HG03342 (cell line): ENCODE measurements at regions not wholly inside any gene's neighbourhood (a gene's known extent, or its start where the extent isn't known, plus 50 kb on each side); places are given as distances from the start of the nearest gene placed in this dataset.

Experiments used
- ATAC-seq: cut with Tn5 transposase; IDR thresholded peaks from one replicate; pipeline ENCODE4 v1.9.1; 2021; ENCODE audit warnings: mild to moderate bottlenecking, moderate library complexity; ENCODE audit not compliant: unreplicated experiment

DNA sequence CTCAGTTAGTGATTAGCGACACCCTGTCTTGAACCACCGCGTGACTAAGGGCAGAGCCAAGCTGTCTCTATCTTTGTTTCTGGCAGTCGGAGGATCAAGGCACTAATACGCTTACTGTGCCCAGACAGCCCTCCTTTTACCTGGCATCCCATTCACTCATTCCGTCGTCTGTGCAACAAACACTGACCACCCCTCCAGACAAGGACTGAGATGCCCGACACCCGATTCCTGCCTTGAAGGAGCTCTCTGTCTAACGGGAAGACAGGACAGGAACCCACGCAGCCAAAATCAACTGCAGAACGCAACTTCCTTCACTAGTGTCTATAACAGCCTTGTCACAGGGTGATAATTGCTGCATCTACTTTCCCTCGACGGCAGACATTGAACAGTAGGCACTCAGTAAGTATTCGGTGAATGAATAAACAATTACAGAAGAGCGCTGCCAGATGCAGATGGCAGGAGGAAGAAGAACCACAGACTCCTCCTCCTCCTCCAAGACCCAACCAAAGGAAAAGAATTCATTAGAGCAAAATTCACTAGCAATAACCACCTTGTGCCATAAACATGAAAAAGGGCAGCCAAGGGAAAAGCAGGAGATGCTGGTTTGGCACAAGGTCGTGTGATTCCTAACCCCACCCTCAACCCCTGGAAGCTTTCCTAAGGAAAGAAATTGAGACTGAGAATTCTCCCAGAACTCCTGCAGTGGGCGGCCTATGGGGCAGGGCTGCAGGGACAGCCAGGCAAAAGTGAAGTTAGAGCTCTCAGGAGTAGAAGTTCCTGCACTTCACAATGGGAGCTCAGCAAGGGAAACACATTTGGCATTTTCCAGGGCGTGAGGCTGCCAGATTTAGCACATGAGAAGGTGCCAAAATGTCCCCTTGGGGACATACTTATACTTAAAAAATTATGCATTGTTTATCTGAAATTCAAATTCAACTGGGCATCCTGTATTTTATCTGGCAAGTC, 186.6 kb upstream of the DIO3 start:
- ATAC-seq = no peak

GRCh38 chr14:101377069-101377468, 184.2 kb upstream of the DIO3 start:
- ATAC-seq = no peak

- no peak for ATAC-seq
Observed at GRCh38 chr14:101379842-101380241, 181.5 kb upstream of the DIO3 start.

- ATAC-seq = no peak
Observed at GRCh38 chr14:101380512-101380911, 180.8 kb upstream of the DIO3 start.

DNA sequence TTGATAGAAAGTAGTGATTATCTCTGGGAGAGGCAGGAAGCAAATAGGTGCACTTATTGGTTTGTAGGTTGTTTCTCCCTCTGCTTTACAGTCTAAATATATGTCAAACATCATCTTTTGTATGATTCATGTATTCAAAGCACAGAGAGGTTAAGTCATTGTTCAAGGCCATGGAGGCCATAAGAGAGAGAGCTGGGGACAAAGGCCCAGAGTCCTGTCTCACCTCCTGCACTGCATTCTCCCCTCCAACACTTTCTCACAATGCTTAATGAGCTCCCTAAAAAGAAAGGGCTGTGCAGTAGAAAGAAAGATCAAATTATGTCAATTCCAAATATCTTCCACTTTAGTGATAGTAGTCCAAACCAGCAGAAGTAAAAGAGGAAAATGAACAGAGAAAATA, 180.4 kb upstream of the DIO3 start:
- no peak for ATAC-seq

DNA sequence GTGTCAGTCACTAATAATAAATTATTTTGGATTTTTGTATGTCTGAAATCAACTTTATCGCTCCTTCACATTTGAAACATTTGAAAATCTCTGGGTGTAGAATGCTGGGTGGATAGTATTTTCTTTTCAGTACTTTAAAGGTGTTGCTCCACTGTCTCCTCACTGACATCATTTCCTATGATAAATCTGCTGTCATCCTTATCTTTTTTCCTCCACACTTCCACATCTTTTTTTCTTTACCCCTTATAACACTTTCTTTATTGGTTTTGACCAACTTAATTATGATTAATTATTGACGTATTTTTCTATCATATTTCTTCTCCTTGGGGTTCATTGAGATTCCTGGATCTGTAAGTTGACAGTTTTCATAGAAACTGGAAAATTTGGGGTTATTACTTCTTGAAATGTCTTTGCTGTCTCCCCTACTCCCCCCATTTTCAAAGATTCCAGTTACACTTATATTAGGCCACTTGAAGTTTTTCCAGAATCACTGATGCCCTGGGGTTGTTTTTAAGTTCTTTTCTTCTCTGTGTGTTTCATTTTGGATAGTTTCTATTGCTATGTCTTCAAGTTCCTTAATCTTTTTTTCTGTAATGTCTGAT, 177.5 kb upstream of the DIO3 start:
- ATAC-seq = no peak

DNA sequence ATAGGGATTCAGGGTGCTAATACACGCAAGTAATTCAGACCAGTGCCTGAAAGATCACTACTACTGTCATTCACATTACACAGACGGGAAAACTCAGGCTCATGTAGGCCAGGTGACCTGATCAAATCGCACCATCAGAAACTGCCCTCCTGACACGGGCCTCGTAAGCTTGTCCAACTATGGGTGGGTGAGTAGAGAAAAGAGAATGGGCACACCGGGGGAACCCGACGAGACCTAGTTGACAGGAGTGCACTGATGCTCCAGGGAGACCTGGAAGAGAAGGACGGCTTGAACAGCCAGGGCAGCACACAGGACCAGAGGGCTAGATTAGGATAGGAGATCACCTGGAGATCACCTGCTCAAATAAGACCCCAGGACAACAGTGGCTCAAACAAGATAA, 166.9 kb upstream of the DIO3 start:
- no peak for ATAC-seq

GRCh38 chr14:101395779-101396178, 165.5 kb upstream of the DIO3 start:
- no peak for ATAC-seq

DNA sequence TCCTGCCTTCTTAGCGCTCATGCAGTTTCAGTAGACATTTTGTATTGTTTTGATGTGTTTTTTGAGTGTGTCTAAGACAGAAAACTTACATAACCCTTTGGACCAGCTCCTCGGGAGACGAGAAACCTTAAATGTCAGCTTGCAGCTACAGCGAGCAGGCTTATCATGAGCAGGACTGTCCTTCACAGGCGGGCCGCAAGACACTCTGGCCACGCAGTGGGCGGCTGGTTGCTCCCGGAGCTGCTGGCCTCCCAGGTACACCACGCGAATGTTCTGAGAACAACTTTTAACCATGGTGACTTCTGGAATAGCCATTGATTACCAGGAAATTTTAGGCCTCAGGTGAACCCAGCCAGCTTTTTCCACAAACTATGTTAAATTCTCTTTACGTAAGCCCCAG, 164.1 kb upstream of the DIO3 start:
- ATAC-seq = no peak

DNA sequence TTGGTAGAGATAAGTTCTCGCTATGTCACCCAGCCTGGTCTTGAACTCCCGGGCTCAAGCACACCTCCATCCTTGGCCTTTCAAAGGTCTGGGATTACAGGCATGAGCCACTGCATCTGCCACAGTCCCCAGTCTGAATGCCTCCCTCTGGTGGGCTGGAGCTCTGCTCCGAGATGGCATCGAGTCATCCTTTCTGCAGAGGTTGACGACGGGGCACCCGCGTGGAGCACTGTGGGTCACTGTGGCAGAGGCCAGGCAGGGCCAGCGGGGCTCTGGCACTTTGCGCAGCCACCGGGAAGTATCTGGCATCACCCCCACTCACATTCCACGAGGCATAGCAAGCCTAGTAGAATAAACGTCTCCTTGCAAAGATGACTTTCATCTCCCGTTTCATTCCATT, 163.3 kb upstream of the DIO3 start:
- ATAC-seq = no peak

- ATAC-seq = no peak
Observed at GRCh38 chr14:101399737-101400517, 161.4 kb upstream of the DIO3 start.

GRCh38 chr14:101400830-101401229, 160.5 kb upstream of the DIO3 start:
- no peak for ATAC-seq

- no peak for ATAC-seq
Observed at GRCh38 chr14:101402936-101403660, 158.2 kb upstream of the DIO3 start.

DNA sequence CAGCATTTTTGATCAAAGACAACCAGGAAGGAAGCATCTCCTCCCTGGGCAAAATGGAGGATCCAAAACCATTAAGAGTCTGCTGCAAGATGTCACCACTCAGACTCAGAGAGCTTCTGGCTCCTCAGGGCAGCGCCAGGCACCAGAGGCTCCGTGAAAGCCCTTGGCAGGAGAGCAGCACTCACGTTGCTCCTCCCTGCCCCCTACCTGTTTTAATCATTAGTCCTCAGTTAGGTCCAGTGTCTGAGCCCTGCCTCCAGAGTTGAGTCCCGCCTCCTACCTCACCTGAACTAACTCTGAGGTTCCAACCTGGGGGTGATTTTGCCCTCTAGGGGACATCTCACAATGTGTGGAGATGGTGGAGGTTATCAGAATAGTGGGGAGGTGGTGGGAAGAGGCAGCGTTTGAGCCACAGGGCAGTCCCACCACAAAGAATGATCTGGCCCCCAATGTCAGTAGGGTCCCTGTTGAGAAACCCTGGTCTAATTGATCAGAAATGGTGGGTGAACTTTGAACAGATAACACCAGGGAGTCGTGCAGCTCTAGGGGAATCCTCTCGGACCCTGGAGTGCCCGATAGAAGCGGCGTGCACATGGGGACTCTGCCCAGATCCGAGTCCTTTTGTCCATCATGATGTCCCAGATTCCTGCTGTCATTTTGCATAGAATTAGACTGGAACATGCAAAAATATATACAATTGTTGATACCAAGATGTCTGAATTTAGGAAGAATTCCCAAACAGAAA, 156.7 kb upstream of the DIO3 start:
- ATAC-seq = no peak

DNA sequence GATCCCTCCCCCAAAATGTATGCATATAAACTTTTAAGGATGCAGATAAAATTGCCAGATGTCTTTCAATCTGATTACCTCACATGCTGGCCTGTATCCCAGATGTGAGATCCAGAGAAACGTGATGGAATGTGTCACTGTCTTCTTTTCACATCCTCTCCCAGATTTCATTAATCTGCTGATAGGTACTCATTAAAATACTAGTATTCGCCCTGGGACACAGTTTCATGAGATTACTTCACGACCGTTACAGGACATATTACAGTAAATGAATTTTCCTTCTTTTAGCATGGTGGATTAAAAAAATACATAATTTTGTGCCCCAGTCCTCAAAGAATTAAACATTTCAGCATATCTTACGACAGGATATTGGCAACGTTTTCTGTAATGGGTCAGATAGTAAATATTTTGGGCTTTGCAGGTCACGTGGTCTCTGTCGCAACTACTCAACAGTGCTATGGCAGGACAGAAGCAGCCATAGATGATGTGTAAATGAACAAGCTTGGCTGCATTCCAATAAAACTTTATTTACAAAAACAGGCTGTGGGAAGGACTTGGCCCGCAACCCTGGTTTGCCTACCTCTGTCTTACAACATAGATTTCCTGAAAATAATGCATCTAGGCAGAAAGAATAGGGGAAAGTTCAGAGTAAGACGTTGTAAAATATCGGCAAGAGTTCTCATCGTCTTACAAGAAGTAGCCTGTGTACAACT, 156.0 kb upstream of the DIO3 start:
- no peak for ATAC-seq

GRCh38 chr14:101406921-101407320, 154.4 kb upstream of the DIO3 start:
- no peak for ATAC-seq

GRCh38 chr14:101407328-101407727, 154.0 kb upstream of the DIO3 start:
- no peak for ATAC-seq

- no peak for ATAC-seq
Observed at GRCh38 chr14:101408077-101408831, 153.0 kb upstream of the DIO3 start.

- no peak for ATAC-seq
Observed at GRCh38 chr14:101409006-101409543, 152.2 kb upstream of the DIO3 start.
